ENCODE measurements at regions not wholly inside any gene's neighbourhood (a gene's known extent, or its start where the extent isn't known, plus 50 kb on each side); places are given as distances from the start of the nearest gene placed in this dataset.

- H3K9me3 Mint-ChIP-seq (ENCODE audit: unreplicated experiment) = peaks cover 9% of the 10 kb centered on the region
- Histone ChIP-seq H3K27ac (ENCODE audit: low read depth, low read length) (no peak overlapping the region), H3K9me3 (ENCODE audit: insufficient read depth, low read depth, low read length) (no peaks in the 10 kb centered on the region), H3K36me3 (ENCODE audit: insufficient read depth, low read length) (no peaks in the 10 kb centered on the region), H2AFZ (ENCODE audit: low read depth, low read length) (no peak overlapping the region), H4K20me1 (ENCODE audit: insufficient read depth, low read length) (no peaks in the 10 kb centered on the region), H3K9ac (ENCODE audit: low read length) (no peak overlapping the region), H3K79me2 (ENCODE audit: insufficient read depth, low read length) (no peaks in the 10 kb centered on the region), H3K27me3 (ENCODE audit: insufficient read depth, low read length) (no peaks in the 10 kb centered on the region), H3K4me1 (ENCODE audit: insufficient read depth, low read length) (no peaks in the 10 kb centered on the region), H3K4me2 (ENCODE audit: low read length) (no peak overlapping the region), H3K4me3 (ENCODE audit: insufficient read depth, low read depth, low read length) (no peak overlapping the region)
- peaks cover 1% of the 10 kb centered on the region for H3K36me3 Mint-ChIP-seq (ENCODE audit: low read depth, unreplicated experiment)
- TF ChIP-seq EZH2 (IDR thresholded peaks at IDR 0.05; ENCODE audit: insufficient read depth, low read length) = no peak
- no peak for TF ChIP-seq CTCF (IDR thresholded peaks at IDR 0.05; ENCODE audit: insufficient read depth, low read depth, low read length)
- H3K4me3 Mint-ChIP-seq (ENCODE audit: unreplicated experiment) = no peak overlapping the region
- FAIRE-seq (no peak), DNase-seq (ENCODE audit: low read depth) (no peak)
- H3K27ac Mint-ChIP-seq (ENCODE audit: unreplicated experiment) = no peak overlapping the region
- peaks cover 10% of the 10 kb centered on the region for H3K27me3 Mint-ChIP-seq (ENCODE audit: low read depth, unreplicated experiment)
- H3K4me1 Mint-ChIP-seq (ENCODE audit: low read depth, unreplicated experiment) = no peaks in the 10 kb centered on the region
These were observed 137.2 kb downstream of the LRIG2 start for GRCh38 chr1:113210248-113210647.

- TF ChIP-seq EZH2 (IDR thresholded peaks at IDR 0.05; ENCODE audit: insufficient read depth, low read length) (no peak), CTCF (IDR thresholded peaks at IDR 0.05; ENCODE audit: insufficient read depth, low read depth, low read length) (no peak)
- Histone ChIP-seq H3K4me3 (ENCODE audit: insufficient read depth, low read depth, low read length) (no peak overlapping the region), H3K36me3 (ENCODE audit: insufficient read depth, low read length) (no peaks in the 10 kb centered on the region), H4K20me1 (ENCODE audit: insufficient read depth, low read length) (no peaks in the 10 kb centered on the region), H2AFZ (ENCODE audit: low read depth, low read length) (no peak overlapping the region), H3K27ac (ENCODE audit: low read depth, low read length) (no peak overlapping the region), H3K79me2 (ENCODE audit: insufficient read depth, low read length) (no peaks in the 10 kb centered on the region), H3K4me2 (ENCODE audit: low read length) (no peak overlapping the region), H3K4me1 (ENCODE audit: insufficient read depth, low read length) (no peaks in the 10 kb centered on the region), H3K9ac (ENCODE audit: low read length) (no peak overlapping the region), H3K27me3 (ENCODE audit: insufficient read depth, low read length) (no peaks in the 10 kb centered on the region), H3K9me3 (ENCODE audit: insufficient read depth, low read depth, low read length) (no peaks in the 10 kb centered on the region)
- Mint-ChIP-seq H3K27ac (ENCODE audit: unreplicated experiment) (no peak overlapping the region), H3K36me3 (ENCODE audit: low read depth, unreplicated experiment) (peaks cover 1% of the 10 kb centered on the region), H3K4me1 (ENCODE audit: low read depth, unreplicated experiment) (no peaks in the 10 kb centered on the region), H3K9me3 (ENCODE audit: unreplicated experiment) (peaks cover 16% of the 10 kb centered on the region), H3K27me3 (ENCODE audit: low read depth, unreplicated experiment) (peaks cover 10% of the 10 kb centered on the region), H3K4me3 (ENCODE audit: unreplicated experiment) (no peak overlapping the region)
- FAIRE-seq (no peak), DNase-seq (ENCODE audit: low read depth) (no peak)
These were observed 138.5 kb downstream of the LRIG2 start for GRCh38 chr1:113211467-113211866.

GRCh38 chr1:113215015-113215414 is 142.0 kb downstream of the LRIG2 start:
- no peak overlapping the region for H3K27ac Mint-ChIP-seq (ENCODE audit: unreplicated experiment)
- peaks cover 1% of the 10 kb centered on the region for H3K36me3 Mint-ChIP-seq (ENCODE audit: low read depth, unreplicated experiment)
- Histone ChIP-seq H3K9me3 (ENCODE audit: insufficient read depth, low read depth, low read length) (no peaks in the 10 kb centered on the region), H3K36me3 (ENCODE audit: insufficient read depth, low read length) (no peaks in the 10 kb centered on the region), H3K4me1 (ENCODE audit: insufficient read depth, low read length) (no peaks in the 10 kb centered on the region), H3K27me3 (ENCODE audit: insufficient read depth, low read length) (peaks cover 2% of the 10 kb centered on the region), H4K20me1 (ENCODE audit: insufficient read depth, low read length) (no peaks in the 10 kb centered on the region), H2AFZ (ENCODE audit: low read depth, low read length) (no peak overlapping the region), H3K4me3 (ENCODE audit: insufficient read depth, low read depth, low read length) (no peak overlapping the region), H3K27ac (ENCODE audit: low read depth, low read length) (no peak overlapping the region), H3K4me2 (ENCODE audit: low read length) (no peak overlapping the region), H3K9ac (ENCODE audit: low read length) (no peak overlapping the region), H3K79me2 (ENCODE audit: insufficient read depth, low read length) (no peaks in the 10 kb centered on the region)
- H3K9me3 Mint-ChIP-seq (ENCODE audit: unreplicated experiment) = peaks cover 16% of the 10 kb centered on the region
- no peak for FAIRE-seq
- DNase-seq (ENCODE audit: low read depth) = no peak
- no peak for TF ChIP-seq EZH2 (IDR thresholded peaks at IDR 0.05; ENCODE audit: insufficient read depth, low read length)
- no peak for TF ChIP-seq CTCF (IDR thresholded peaks at IDR 0.05; ENCODE audit: insufficient read depth, low read depth, low read length)
- no peak overlapping the region for H3K4me3 Mint-ChIP-seq (ENCODE audit: unreplicated experiment)
- peaks cover 7% of the 10 kb centered on the region for H3K27me3 Mint-ChIP-seq (ENCODE audit: low read depth, unreplicated experiment)
- H3K4me1 Mint-ChIP-seq (ENCODE audit: low read depth, unreplicated experiment) = peaks cover 5% of the 10 kb centered on the region
